GM19463 (cell line): ENCODE measurements at regions not wholly inside any gene's neighbourhood (a gene's known extent, or its start where the extent isn't known, plus 50 kb on each side); places are given as distances from the start of the nearest gene placed in this dataset.
"Not testable (repeated sequence)": the region's sequence is repeated elsewhere in the genome, so short reads cannot be mapped to it uniquely, and the experiment has no call there.

Experiments used
- ATAC-seq: cut with Tn5 transposase; IDR thresholded peaks from one replicate; pipeline ENCODE4 v1.9.1; 2021; ENCODE audit warnings: mild to moderate bottlenecking, moderate library complexity; ENCODE audit not compliant: unreplicated experiment

DNA sequence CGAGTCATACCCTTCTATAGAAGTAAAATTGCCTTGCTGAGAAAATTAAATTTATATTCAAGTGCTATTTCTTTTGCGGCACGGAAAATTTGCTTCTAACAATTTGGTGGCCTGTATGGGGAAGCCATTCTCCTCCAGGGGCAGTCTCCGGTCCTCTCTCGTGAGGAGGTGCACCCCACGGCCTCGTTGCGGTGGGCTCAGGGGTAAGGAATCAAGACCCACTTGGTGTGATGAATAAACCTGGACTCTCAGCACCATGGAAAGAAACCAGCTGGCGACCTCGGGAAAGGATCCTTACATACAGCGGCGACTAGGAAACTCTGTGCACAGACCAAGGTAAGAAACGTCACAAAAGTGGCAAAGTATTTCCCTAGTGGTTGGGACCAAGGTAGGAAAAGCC lies 252.9 kb downstream of the DPY19L2 start:
- ATAC-seq, result no peak

DNA sequence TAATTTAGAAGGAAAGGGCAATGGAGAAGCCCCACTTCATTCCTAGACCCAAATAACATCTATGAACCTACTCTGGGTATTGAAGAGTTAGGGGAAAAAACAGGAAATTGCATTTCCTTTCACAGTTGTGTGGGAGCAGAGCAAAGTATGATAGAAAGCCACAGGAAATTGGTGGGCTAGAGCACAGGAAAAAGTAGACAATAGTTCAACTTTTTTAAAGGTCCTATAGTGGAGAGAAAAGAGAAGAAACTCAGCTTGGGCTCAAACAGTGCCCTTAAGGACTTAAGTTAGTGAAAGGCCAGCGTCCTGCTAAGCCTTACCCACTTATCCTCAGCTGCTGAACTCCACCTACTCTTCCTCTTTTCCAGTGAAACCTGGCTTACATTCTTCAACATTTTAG lies 258.1 kb downstream of the DPY19L2 start:
- no peak for ATAC-seq

GRCh38 chr12:63406781-63407180 lies 255.8 kb upstream of the AVPR1A start:
- no peak for ATAC-seq

GRCh38 chr12:63404611-63405010 lies 253.6 kb upstream of the AVPR1A start:
- ATAC-seq, result no peak

GRCh38 chr12:63403256-63403655 lies 252.3 kb upstream of the AVPR1A start:
- ATAC-seq, result no peak

GRCh38 chr12:63400718-63401117 lies 249.7 kb upstream of the AVPR1A start:
- no peak for ATAC-seq

- ATAC-seq, result no peak
Measured at GRCh38 chr12:63400318-63400717, 249.3 kb upstream of the AVPR1A start.

- ATAC-seq, result no peak
Measured at GRCh38 chr12:63397807-63398206, 246.8 kb upstream of the AVPR1A start.

GRCh38 chr12:63396135-63396534 lies 245.1 kb upstream of the AVPR1A start:
- ATAC-seq, result no peak

- ATAC-seq, result no peak
Measured at GRCh38 chr12:63394983-63395382, 244.0 kb upstream of the AVPR1A start.

GRCh38 chr12:63394349-63394748 lies 243.3 kb upstream of the AVPR1A start:
- no peak for ATAC-seq

DNA sequence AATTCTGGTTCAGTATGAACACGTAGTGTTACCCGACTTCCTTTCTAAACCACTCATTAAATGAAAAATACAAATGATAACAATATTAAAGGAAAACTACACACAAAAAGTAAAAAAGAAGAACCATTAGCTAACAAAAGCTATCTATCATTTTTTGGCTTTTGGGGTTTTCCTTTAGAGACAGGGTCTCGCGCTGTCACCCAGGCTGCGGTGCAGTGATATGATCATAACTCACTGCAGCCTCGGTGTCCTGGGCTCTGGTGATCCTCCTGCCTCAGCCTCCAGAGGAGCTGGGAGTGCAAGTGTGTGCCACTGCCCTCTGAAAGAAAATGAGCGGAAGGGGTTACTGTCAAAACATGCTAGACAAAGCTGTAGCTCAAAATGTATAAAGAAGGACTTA lies 238.2 kb upstream of the AVPR1A start:
- no peak for ATAC-seq

DNA sequence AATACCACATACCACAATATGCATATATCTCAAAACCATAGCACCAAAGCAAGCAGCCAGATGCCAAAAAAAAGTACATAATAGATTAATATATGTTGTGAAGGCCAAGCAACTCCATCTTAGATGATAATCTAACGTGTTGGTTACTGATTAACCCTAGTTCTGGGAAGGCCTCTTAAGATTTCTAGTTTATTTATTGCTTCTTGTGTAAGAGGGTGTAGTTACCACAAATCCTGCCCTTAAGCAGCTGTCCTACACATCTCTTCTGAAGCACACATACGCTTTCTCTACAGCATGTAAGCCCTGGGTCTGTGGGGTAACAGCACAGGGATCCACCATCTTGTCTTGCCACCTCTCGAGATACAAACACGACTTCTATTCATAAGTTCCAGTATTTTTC lies 236.8 kb upstream of the AVPR1A start:
- ATAC-seq, result no peak

GRCh38 chr12:63382930-63383329 lies 231.9 kb upstream of the AVPR1A start:
- no peak for ATAC-seq

GRCh38 chr12:63362791-63363190 lies 211.8 kb upstream of the AVPR1A start:
- no peak for ATAC-seq

GRCh38 chr12:63362166-63362565 lies 211.2 kb upstream of the AVPR1A start:
- no peak for ATAC-seq

DNA sequence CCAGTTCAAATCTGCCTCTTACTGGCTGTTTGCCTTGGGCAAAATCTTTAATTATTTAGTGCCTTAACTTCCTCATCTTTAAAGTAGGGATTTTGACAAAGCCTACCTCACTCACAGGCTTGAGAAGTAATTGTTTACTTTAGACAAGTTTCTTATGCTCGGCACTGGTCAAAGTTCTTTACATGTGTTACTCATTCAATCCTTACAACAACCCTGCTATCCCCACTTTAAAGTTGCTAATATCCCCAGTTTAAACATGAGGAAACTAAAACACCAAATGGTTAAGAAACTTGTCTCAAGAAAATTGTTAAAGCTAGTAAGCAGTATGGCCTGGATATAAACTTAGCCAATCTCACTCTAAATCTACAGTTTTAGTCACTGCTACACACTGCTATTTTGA lies 204.0 kb upstream of the AVPR1A start:
- no peak for ATAC-seq

- ATAC-seq, result peak; percentile 19
Measured at GRCh38 chr12:63353559-63353958, 202.6 kb upstream of the AVPR1A start.

DNA sequence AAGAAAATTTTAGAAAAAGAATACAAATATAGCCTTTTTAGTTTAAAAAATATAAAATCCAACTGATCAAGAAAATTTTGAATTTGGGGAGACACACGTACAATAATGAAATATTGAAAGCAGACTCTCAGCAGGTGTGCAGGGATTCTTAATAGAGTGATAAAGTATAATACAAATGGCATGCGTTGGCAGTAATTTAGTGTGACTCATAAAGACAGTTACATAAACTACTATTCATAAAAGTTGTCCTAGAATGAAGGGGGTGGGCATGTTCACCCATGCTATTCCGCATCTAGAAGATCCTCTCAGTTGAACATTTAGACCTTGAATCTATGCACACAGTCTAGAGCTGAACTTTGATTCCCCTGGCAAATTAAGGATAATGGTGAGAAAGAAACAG lies 200.4 kb upstream of the AVPR1A start:
- ATAC-seq, result no peak

- ATAC-seq, result no peak
Measured at GRCh38 chr12:63348556-63348955, 197.6 kb upstream of the AVPR1A start.

- not testable (repeated sequence) for ATAC-seq
Measured at GRCh38 chr12:63337158-63337557, 186.2 kb upstream of the AVPR1A start.

GRCh38 chr12:63326260-63326659 lies 175.3 kb upstream of the AVPR1A start:
- ATAC-seq, result no peak

DNA sequence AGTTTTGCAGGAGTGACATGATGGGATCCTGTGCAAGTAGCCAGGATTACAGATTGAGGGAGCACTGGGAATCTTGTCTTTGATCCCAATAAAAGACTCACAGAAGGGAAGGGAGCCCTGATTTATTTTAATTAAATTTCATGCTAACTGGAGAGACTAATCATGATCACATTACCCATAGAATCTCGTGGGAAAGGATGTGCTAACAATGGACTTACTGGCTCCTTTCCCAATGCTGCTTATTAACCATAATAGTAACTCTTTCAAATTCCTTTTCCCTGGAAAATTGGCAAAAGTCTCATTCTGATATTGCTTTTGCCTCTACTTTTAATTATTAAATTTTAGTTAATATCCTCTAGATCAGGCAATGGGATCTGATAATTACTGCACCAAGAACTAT lies 174.8 kb upstream of the AVPR1A start:
- ATAC-seq, result no peak

GRCh38 chr12:63323942-63324341 lies 172.9 kb upstream of the AVPR1A start:
- ATAC-seq, result no peak
